ENCODE measurements at regions not wholly inside any gene's neighbourhood (a gene's known extent, or its start where the extent isn't known, plus 50 kb on each side); places are given as distances from the start of the nearest gene placed in this dataset.

DNA sequence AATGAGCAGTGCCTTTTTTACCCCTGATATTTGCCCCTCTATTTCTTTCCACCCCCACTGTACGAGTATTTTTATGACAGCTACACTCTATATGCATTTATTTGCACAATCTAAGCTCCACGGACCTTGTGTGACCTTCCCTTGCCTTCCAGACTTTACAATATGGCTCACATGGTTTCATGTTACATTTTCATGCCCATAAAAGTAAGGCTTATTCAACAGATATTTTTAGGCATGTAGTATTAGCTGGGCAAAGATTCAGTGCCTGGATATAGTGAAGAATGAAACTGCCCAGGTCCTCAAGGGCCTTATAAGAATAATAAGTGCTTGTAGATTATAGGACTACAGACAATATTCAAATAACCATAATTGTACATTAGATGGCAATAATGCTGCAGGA is 481.9 kb upstream of the CNTN4 start (continued):
- TF ChIP-seq ARID1B (IDR thresholded peaks at IDR 0.05) (no peak), RNF219 (CRISPR knock-in tag; IDR thresholded peaks at IDR 0.05) (no peak), MYNN (IDR thresholded peaks at IDR 0.05) (no peak), MYNN (CRISPR knock-in tag; IDR thresholded peaks at IDR 0.05) (no peak), COPS2 (conservative IDR thresholded peaks at IDR 0.05) (no peak), ZNF280B (CRISPR knock-in tag; IDR thresholded peaks at IDR 0.05) (no peak), TFAM (CRISPR knock-in tag; conservative IDR thresholded peaks at IDR 0.05) (no peak), PKNOX1 (IDR thresholded peaks at IDR 0.05) (no peak), ILF3 (IDR thresholded peaks at IDR 0.05; ENCODE audit: borderline replicate concordance) (no peak)
- TF ChIP-seq, protein P1, sequence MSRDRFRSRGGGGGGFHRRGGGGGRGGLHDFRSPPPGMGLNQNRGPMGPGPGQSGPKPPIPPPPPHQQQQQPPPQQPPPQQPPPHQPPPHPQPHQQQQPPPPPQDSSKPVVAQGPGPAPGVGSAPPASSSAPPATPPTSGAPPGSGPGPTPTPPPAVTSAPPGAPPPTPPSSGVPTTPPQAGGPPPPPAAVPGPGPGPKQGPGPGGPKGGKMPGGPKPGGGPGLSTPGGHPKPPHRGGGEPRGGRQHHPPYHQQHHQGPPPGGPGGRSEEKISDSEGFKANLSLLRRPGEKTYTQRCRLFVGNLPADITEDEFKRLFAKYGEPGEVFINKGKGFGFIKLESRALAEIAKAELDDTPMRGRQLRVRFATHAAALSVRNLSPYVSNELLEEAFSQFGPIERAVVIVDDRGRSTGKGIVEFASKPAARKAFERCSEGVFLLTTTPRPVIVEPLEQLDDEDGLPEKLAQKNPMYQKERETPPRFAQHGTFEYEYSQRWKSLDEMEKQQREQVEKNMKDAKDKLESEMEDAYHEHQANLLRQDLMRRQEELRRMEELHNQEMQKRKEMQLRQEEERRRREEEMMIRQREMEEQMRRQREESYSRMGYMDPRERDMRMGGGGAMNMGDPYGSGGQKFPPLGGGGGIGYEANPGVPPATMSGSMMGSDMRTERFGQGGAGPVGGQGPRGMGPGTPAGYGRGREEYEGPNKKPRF (IDR thresholded peaks at IDR 0.05; ENCODE audit: low read depth, low read length), result no peak
- TF ChIP-seq, protein P2, sequence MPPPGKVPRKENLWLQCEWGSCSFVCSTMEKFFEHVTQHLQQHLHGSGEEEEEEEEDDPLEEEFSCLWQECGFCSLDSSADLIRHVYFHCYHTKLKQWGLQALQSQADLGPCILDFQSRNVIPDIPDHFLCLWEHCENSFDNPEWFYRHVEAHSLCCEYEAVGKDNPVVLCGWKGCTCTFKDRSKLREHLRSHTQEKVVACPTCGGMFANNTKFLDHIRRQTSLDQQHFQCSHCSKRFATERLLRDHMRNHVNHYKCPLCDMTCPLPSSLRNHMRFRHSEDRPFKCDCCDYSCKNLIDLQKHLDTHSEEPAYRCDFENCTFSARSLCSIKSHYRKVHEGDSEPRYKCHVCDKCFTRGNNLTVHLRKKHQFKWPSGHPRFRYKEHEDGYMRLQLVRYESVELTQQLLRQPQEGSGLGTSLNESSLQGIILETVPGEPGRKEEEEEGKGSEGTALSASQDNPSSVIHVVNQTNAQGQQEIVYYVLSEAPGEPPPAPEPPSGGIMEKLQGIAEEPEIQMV (tag; conservative IDR thresholded peaks at IDR 0.05; ENCODE audit: low read depth), result no peak
